ENCODE measurements at regions not wholly inside any gene's neighbourhood (a gene's known extent, or its start where the extent isn't known, plus 50 kb on each side); places are given as distances from the start of the nearest gene placed in this dataset.

DNA sequence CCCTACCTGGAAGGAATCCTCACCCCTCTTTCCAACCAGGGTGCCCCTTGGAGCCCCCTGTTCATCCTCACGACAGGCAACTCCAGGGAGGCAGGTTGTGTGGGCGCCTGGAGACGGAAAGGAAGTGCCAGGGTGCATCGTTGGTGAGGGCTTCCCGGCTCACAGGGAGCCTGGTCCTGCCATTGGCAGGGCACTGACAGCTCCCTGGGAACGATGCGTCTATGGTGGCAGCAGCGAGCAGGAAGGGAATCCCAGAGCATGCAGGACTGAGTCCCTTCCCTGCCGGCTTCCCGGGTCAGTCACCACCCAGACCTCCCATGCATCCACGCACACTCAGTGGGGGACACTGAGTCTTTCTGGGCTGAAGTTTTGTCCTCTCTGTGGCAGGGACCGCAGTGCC is 117.6 kb downstream of the INHBB start:
- TF ChIP-seq, protein P1, sequence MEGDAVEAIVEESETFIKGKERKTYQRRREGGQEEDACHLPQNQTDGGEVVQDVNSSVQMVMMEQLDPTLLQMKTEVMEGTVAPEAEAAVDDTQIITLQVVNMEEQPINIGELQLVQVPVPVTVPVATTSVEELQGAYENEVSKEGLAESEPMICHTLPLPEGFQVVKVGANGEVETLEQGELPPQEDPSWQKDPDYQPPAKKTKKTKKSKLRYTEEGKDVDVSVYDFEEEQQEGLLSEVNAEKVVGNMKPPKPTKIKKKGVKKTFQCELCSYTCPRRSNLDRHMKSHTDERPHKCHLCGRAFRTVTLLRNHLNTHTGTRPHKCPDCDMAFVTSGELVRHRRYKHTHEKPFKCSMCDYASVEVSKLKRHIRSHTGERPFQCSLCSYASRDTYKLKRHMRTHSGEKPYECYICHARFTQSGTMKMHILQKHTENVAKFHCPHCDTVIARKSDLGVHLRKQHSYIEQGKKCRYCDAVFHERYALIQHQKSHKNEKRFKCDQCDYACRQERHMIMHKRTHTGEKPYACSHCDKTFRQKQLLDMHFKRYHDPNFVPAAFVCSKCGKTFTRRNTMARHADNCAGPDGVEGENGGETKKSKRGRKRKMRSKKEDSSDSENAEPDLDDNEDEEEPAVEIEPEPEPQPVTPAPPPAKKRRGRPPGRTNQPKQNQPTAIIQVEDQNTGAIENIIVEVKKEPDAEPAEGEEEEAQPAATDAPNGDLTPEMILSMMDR (conservative IDR thresholded peaks at IDR 0.05; ENCODE audit: low read depth, low read length), result peak; percentile 19; the same call in 1 of the 2 replicates
- no peak for TF ChIP-seq EZH2phosphoT487 (IDR thresholded peaks at IDR 0.05; ENCODE audit: borderline replicate concordance, low read length)
- TF ChIP-seq EZH2 (IDR thresholded peaks at IDR 0.05; ENCODE audit: low read length, unreplicated experiment), result no peak

All from PC-3 (cell line).